Cardiac fibroblast (primary cell): ENCODE measurements at regions not wholly inside any gene's neighbourhood (a gene's known extent, or its start where the extent isn't known, plus 50 kb on each side); places are given as distances from the start of the nearest gene placed in this dataset.

Experiments used
- DNase-seq, 2 donors: peaks; one replicate each; pipeline versions ENCODE4 v3.0.0 to v3.0.0-alpha.2; 2010; ENCODE audit warnings: low read depth in 2 of 2
- H3K4me3 ChIP-seq, 2 donors: replicated peaks in 1 of 2; 1 replicate in 1 of 2; 2 replicates in 1 of 2; pipeline ENCODE4 v1.5.1; 2011; ENCODE audit warnings: low read depth in 2 of 2, low read length in 2 of 2, mild to moderate bottlenecking in 2 of 2, moderate library complexity in 1 of 2
- CTCF ChIP-seq: IDR thresholded peaks from one replicate; pipeline ENCODE4 v1.5.1; 2011; ENCODE audit warnings: low read depth, mild to moderate bottlenecking, low read length, inconsistent platforms

GRCh38 chr2:221836095-221836494 lies 264.0 kb upstream of the EPHA4 start:
- TF ChIP-seq CTCF = no peak
- DNase-seq = no peak
- no peak overlapping the region for H3K4me3 ChIP-seq

DNA sequence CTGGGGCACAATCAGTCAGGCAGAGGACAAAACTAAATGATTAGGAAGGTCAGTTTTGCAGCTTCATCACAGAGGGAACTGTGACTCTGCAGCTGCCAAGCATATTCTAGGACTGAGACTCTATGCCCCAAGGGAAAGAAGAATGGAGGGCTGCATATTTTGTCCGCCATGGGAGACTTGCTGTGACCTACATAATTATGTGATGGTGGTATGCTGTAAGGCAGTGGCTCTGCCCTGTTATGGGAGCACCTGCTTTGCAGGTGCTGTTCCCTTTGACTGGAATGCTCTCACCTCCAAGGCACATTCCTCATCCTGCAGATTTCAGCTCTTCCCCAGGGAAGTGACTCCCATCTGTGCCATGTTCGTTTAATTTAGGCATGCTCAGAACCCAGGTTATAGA lies 261.9 kb upstream of the EPHA4 start:
- H3K4me3 ChIP-seq = no peak overlapping the region
- TF ChIP-seq CTCF = no peak
- DNase-seq = no peak

DNA sequence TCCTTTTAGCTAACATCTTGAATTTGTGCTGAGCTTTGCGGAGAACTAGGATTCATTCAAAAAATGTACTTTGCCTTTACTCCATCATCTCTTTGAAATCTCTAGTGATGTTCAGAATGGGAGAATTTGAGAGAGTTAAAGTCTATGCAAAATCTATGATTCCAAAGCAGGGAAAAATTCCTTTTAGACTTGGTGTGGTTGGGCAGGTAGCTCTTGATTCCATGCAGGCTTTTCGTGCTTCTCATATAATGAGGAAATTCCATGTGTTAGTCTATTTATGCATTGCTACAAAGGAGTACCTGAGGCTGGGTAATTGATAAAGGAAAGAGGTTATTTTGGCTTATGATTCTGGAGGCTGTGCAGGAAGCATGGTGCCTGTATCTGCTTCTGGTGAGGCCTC lies 258.9 kb upstream of the EPHA4 start:
- no peak for TF ChIP-seq CTCF
- no peak overlapping the region for H3K4me3 ChIP-seq
- DNase-seq = no peak

DNA sequence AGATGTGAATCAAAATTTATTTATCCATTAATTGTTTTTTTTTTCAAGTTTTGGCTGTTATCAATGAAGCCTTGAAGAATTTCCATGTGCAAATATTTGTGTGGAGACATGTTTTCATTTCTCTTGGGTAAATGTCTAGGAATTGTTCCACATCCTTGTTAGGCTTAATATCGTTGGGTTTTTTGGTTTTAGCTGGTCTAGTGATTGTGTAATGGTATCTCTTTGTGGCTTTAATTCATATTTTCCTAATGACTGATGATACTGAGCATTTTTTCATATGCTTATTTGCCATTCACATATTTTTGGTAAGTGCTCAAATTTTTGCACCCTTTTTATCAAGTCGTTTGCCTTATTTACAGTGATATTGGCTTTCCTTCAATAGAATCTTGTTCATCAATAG lies 250.3 kb upstream of the EPHA4 start:
- no peak for TF ChIP-seq CTCF
- no peak overlapping the region for H3K4me3 ChIP-seq
- peak in 1 of 2 donors; percentile 9 for DNase-seq

DNA sequence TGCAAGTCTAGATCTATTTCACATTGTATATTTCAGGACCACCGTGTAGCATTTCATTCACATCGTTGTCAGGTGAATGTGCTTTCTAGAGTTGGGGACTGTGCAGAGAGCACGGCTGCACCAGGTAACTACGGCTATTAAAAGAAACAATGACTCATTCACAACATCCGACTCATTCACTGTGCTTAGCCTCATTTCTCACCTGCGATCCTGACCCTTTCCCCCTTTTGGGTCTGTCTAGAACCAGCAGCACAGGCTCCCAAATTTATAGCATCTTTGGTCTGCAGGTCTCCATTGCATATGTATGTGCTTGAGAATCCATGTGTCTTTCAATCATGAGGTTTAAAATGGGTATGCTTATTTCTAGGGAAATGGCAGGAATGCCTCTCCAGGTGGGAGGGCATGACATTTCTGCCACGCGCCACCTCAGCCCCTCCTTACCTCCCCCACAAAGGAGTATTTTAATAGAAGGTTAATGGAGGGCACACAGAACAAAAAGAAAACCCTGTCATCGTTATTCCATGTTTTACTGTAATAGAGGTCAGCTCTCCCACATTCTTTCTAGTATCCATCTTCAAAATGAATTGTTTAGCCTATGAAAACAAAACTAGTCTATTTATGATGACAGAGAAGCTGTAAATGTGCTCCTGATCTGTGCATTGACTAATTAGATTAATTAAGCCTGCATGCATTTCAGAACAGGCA lies 246.7 kb upstream of the EPHA4 start:
- TF ChIP-seq CTCF = no peak
- DNase-seq = no peak

DNA sequence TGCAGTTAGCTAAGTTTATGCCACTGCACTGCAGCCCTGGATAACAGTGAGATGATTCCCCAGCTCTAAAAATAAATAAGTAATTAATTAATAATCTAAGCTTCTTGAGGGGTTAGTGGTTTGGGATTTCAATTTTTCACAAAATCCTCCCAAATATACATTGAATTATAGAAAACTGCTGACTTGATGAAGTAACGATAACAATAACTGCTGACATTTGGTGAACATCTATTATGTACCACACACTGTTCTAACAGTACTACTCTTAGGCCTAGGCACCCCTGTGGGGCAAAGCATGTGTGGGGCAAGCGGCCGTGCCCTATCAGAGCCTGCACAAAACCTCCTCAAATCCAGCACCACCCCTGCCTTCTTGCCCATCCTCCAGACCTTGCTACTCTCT lies 245.8 kb upstream of the EPHA4 start:
- no peak overlapping the region for H3K4me3 ChIP-seq
- no peak for TF ChIP-seq CTCF
- no peak for DNase-seq

More for the DNA sequence above, 246.7 kb upstream of the EPHA4 start:
- no peak overlapping the region for H3K4me3 ChIP-seq

DNA sequence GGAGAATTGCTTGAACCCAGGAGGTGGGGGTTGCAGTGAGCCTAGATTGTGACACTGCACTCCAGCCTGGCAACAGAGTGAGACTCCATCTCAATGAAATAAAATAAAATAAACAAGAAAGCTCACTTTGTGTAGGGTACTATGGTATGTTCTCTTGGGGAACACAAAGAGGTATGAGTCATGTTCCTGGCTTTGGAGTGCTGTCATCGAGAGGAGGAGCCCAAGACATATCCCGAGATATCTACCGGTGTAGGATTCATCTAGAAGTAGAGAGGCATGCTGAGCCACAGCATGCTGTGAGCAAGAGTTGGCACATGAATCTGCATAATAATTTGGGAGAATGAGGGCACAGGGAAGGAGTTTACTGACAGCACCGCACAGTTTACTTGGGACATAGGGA lies 244.9 kb upstream of the EPHA4 start:
- TF ChIP-seq CTCF = no peak
- DNase-seq = peak in 1 of 2 donors; percentile 40
- no peak overlapping the region for H3K4me3 ChIP-seq
